ENCODE measurements at regions not wholly inside any gene's neighbourhood (a gene's known extent, or its start where the extent isn't known, plus 50 kb on each side); places are given as distances from the start of the nearest gene placed in this dataset.
"Not testable (repeated sequence)": the region's sequence is repeated elsewhere in the genome, so short reads cannot be mapped to it uniquely, and the experiment has no call there.

DNA sequence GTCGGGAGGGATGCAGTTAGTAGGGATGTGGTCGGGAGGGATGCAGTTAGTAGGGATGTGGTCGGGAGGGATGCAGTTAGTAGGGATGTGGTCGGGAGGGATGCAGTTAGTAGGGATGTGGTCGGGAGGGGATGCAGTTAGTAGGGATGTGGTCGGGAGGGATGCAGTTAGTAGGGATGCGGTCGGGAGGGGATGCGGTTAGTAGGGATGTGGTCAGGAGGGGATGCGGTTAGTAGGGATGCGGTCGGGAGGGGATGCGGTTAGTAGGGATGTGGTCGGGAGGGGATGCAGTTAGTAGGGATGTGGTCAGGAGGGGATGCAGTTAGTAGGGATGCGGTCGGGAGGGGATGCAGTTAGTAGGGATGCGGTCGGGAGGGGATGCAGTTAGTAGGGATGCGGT lies 96.2 kb downstream of the BDH1 start:
- TF ChIP-seq POLR2A (IDR thresholded peaks at IDR 0.05; ENCODE audit: low read length); GATA1 (IDR thresholded peaks at IDR 0.05; ENCODE audit: low read depth, low read length): not testable (repeated sequence)

Measured in erythroblast (primary cell).